Putamen (tissue), 1 donor: ENCODE measurements at regions not wholly inside any gene's neighbourhood (a gene's known extent, or its start where the extent isn't known, plus 50 kb on each side); places are given as distances from the start of the nearest gene placed in this dataset.
"Not testable (repeated sequence)": the region's sequence is repeated elsewhere in the genome, so short reads cannot be mapped to it uniquely, and the experiment has no call there.

Experiments used
- DNase-seq: peaks from one replicate; pipeline ENCODE4 v3.0.0-alpha.2; 2016; ENCODE audit warnings: low spot score

GRCh38 chr13:81025091-81025490, 684.2 kb upstream of the SPRY2 start:
- no peak for DNase-seq

GRCh38 chr13:81021284-81021840, 680.4 kb upstream of the SPRY2 start:
- no peak for DNase-seq

DNA sequence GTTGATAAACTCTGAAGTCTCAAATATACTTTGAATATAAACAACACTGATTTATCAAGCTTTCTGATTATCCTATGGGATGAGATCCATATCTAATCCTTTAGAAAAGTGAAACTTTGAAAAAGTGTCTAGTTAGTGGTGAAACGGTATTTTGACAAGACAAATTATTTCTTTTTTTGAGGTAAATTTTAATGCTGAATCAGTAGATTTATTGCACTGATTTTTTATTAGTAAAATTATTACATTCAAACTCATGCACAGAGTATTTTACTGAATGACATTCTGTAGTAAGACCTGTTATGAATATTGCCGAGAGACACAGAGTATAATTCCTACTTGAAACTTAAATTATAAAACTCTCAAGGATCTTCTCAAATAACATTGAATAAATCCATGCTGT, 679.1 kb upstream of the SPRY2 start:
- DNase-seq, result no peak

GRCh38 chr13:81018936-81019335, 678.0 kb upstream of the SPRY2 start:
- DNase-seq, result no peak

- DNase-seq, result peak; percentile 45
Measured at GRCh38 chr13:81017513-81018152, 676.7 kb upstream of the SPRY2 start.

DNA sequence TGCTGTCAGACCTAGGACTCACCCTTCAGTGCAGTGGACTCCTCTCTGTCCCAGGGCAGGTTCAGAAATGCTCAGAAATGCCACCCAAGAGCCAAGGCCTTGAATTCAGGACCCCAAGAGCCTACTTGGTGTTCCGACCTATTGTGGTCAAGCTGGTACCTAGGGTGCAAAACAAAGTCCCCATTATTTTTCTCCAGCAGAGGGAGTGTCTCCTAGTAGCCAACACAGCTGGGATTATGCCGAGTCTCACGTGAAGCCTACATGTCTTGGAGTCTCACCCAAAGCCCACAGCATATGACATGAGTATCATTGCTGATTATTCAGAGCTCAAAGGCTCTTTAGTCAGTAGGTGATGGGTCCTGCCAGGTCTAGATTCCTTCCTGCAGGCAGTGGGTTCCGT, 671.1 kb upstream of the SPRY2 start:
- no peak for DNase-seq

GRCh38 chr13:81001828-81002385, 661.0 kb upstream of the SPRY2 start:
- DNase-seq, result no peak

DNA sequence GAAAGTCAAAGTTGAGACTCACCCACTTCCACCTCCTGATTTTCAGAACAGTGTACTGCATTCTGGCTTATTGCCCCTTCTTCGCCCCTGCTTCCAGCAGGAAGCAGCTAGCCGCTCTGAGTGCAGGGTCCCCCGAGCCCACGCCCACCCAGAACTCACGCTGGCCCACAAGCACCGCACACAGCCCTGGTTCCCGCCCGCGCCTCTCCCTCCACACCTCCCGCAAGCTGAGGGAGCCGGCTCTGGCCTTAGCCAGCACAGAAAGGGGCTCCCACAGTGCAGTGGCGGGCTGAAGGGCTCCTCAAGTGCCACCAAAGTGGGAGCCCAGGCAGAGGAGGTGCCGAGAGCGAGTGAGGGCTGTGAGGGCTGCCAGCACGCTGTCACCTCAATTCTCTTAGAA, 657.7 kb upstream of the SPRY2 start:
- not testable (repeated sequence) for DNase-seq

DNA sequence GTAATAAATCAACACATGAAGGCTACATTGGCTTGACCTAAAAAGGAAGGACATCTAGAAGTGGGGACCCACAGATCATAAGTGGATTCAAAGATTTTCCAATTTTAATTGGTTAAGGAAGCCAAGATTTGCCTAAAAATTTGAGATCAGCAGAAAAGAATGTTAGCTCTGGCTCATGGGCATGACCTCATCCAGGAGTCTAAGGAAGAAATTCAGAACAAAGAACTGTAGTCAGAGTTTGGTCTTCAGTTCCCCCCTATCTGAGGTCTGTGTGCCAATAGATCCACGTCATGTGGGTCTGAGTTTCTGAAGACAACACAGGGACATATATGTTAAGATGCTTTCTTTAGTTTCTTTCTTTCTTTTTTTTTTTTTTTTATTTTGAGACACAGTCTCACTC, 648.8 kb upstream of the SPRY2 start:
- DNase-seq, result no peak

GRCh38 chr13:80989241-80989640, 648.3 kb upstream of the SPRY2 start:
- DNase-seq, result no peak

- peak; percentile 58 for DNase-seq
Measured at GRCh38 chr13:80988391-80989151, 647.6 kb upstream of the SPRY2 start.

GRCh38 chr13:80979035-80979641, 638.2 kb upstream of the SPRY2 start:
- DNase-seq, result peak; percentile 67

GRCh38 chr13:80977168-80977567, 636.2 kb upstream of the SPRY2 start:
- no peak for DNase-seq

DNA sequence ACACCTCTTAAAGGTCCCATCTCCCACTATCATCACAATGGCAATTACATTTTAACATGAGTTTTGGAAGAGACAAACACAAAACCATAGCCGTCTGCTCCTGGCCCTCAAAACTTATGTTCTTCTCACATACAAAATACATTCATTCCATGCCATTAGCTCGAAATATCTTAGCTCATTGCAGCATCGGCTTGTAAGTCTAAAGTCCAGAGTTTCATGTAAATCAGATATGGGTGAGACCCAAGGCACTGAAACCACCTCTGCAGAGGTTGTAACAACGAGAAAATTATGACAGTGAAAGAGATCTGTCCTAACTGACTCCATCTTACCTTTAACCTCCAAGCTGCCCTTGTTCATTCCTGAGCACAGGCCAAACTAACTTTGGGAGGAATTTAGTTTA, 635.0 kb upstream of the SPRY2 start:
- no peak for DNase-seq

GRCh38 chr13:80973721-80974120, 632.8 kb upstream of the SPRY2 start:
- DNase-seq, result no peak

- no peak for DNase-seq
Measured at GRCh38 chr13:80972857-80973478, 632.0 kb upstream of the SPRY2 start.

DNA sequence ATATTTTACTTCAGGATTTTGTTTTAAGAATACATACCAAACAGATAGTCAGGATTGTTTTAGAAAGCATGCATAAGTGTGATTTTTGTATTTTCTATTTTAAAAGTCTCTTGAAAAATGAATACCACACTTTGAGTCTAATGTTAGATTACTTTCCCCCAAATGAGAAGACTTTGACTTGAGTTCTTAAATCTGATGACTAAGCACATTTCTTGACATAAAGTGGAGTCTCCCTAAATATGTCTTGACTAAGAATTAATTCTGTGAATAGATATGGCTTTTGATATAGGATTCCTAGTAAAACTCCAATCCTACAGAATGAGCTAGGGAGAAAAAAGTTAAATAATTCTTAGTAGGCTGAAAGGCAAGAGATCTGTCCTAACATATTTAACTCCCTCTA, 624.2 kb upstream of the SPRY2 start:
- DNase-seq, result no peak

GRCh38 chr13:80962855-80963254, 621.9 kb upstream of the SPRY2 start:
- no peak for DNase-seq

DNA sequence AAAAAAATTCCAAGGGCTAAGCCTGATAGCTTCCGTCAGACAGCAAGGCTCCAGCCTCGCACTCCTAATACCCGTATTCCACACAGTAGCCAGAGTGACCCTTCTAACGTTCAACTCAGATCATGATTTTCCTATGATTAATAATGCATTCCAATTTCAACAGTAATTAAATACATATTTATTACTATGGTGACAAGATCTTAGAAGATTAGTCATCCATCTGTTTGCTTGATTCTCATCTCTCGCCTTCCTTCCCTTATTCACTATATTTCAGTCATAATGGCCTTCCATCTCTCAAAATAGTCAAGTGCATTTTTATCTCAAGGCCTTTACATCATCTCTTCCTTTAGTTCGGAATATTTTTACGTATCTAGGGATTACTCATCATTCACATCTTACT, 621.2 kb upstream of the SPRY2 start:
- DNase-seq, result no peak

DNA sequence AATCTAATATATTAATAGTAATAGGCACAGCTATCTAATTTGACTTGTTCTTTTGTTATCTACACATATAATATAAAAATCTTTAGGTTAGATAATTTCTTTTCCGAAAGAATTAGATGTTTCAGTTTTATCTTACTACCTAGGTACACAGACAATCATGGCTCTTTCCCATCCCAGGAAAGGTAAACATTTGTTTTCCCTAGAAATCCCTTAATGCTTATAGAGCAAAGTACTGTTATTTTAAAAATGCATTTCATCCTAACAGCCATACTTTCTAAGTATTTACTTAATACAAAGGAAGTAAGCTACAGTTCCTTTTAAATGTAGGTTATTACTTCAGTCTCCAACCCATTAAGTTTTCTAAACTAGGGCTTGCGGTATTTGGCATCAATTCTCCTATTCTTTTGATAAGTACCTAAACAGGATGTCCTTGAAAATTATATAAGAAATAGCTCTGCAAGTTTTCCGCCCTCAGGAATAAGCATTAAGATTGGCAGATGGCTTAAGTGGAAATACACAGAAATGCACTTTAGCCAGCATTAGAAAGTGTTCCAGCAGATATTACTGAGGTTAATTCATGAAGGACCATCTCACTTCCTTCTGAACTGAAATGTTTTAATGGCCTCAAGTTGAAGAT, 616.2 kb upstream of the SPRY2 start:
- DNase-seq, result no peak

DNA sequence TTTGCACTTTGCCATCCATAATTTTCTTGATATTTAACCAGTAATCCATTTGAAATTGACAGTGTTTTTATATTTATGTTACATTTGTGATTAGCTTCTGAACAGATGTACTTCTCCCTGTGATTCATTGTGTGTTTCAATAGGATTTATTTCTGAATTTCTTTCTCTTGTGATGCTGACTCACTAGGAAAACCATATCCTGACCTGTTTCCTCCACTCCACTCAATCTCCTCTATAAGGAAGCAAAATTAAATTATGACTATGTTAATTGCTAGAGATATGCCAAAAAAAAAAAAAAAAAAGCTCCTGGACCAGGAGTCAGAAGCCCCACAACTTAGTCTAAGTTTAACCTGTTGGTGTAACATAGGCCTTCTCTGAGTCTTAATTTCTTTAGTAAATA, 614.6 kb upstream of the SPRY2 start:
- DNase-seq, result no peak

DNA sequence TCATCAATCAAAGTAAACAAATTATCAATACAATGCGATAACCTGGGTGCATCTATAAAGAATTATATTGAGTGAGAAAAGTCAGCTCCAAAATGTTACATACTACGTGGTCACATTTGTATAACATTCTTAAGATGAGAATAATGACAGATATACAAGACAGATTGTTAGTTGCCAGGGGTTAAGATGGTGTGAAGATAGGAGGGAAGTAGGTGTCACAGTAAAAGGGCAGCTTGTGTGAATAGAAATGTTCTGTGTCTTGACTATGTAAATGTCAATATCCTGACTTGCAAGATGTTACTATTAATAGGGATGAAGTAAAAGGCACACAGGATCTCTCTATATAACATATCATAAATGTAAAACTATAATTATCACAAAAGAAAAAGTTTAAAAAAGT, 611.2 kb upstream of the SPRY2 start:
- no peak for DNase-seq
